HCT116 (cell line): ENCODE measurements at regions not wholly inside any gene's neighbourhood (a gene's known extent, or its start where the extent isn't known, plus 50 kb on each side); places are given as distances from the start of the nearest gene placed in this dataset.

ENCODE experiments used
- ATAC-seq: fragments of 200-7000 bp; cut with Tn5 transposase; 2 replicates; pipeline ENCODE4 v1.9.1; 2020; ENCODE audit warnings: mild to moderate bottlenecking, moderate library complexity
- BruUV-seq: library from RNA; stranded (reverse); fragments of 400-500 nt; replicated peaks from 2 replicates; lab custom pipeline; 2021; lab: Mats Ljungman, UMichigan
- CTCF ChIA-PET: fragments of 300-600 bp; sonication (Branson Sonifier 250); formaldehyde crosslinking; loops from one replicate; lab custom pipeline; 2021; ENCODE audit warnings: antibody characterized with exemption; lab: Charles Lee
- POLR2A ChIA-PET: fragments of 300-600, 350-600 bp; sonication (Branson Sonifier 250); formaldehyde crosslinking; loops from one replicate; lab custom pipeline; 2021; ENCODE audit warnings: antibody characterized with exemption; lab: Charles Lee
- RAD21 ChIA-PET, 2 experiments: fragments of 300-600 bp; sonication (Branson Sonifier 250); formaldehyde crosslinking; loops; one replicate each; lab custom pipeline; 2023; ENCODE audit warnings: low total read pairs in 2 of 2; ENCODE audit not compliant: uncharacterized antibody in 2 of 2, unreplicated experiment in 2 of 2, low non-redundant PET in 1 of 2; lab: Charles Lee
- DNase-seq: peaks from one replicate; pipeline ENCODE4 v3.0.0-alpha.2; 2010; ENCODE audit warnings: low read depth, low spot score
- H2AFZ ChIP-seq: fragments of 200-600 bp; shearing (Covaris generic), sonication (generic); 2 replicates; pipeline ENCODE4 v1.6.1; 2017; ENCODE audit warnings: low read depth, mixed run types, mixed read lengths, antibody characterized with exemption, low read length; ENCODE audit not compliant: poor library complexity, severe bottlenecking
- H3K27ac ChIP-seq: 2 replicates; pipeline ENCODE4 v1.5.1; 2012; ENCODE audit warnings: low read depth, low read length
- H3K27me3 ChIP-seq: fragments of 200-600 bp; sonication (generic); 2 replicates; pipeline ENCODE4 v1.6.1; 2016; ENCODE audit warnings: mixed run types, low read length, mixed read lengths; ENCODE audit not compliant: insufficient read depth
- H3K36me3 ChIP-seq, 2 experiments: fragments of 200-500 bp in 1 of 2; fragments of 200-600 bp in 1 of 2; sonication (Bioruptor generic) in 1 of 2; sonication (generic) in 1 of 2; 2 replicates each; pipeline versions ENCODE4 v1.5.1 to v1.6.1; 2014 to 2016; ENCODE audit warnings: low read length in 2 of 2, inconsistent platforms in 1 of 2, mixed read lengths in 1 of 2, mixed run types in 1 of 2; ENCODE audit not compliant: insufficient read depth in 2 of 2, control insufficient read depth in 1 of 2
- H3K4me1 ChIP-seq, 2 experiments: fragments of 200-600 bp in 1 of 2; sonication (generic) in 1 of 2; 2 replicates each; pipeline versions ENCODE4 v1.5.1 to v1.6.1; 2012 to 2017; ENCODE audit warnings: low read length in 2 of 2, inconsistent platforms in 1 of 2, mild to moderate bottlenecking in 1 of 2, mixed read lengths in 1 of 2, mixed run types in 1 of 2, moderate library complexity in 1 of 2; ENCODE audit not compliant: insufficient read depth in 2 of 2, control insufficient read depth in 1 of 2
- H3K4me2 ChIP-seq: fragments of 200-600 bp; sonication (generic); 2 replicates; pipeline ENCODE4 v1.6.1; 2017; ENCODE audit warnings: mixed run types, low read length, mixed read lengths
- H3K4me3 ChIP-seq, 2 experiments: fragments of 200-600 bp in 1 of 2; sonication (generic) in 1 of 2; replicated peaks in 1 of 2; 2 replicates each; pipeline ENCODE4 v1.5.1; 2011 to 2016; ENCODE audit warnings: low read length in 2 of 2, control low read depth in 1 of 2, low read depth in 1 of 2, mild to moderate bottlenecking in 1 of 2, mixed read lengths in 1 of 2, mixed run types in 1 of 2
- H3K79me2 ChIP-seq: fragments of 200-600 bp; sonication (generic); 2 replicates; pipeline ENCODE4 v1.6.1; 2017; ENCODE audit warnings: mild to moderate bottlenecking, mixed run types, low read length, moderate library complexity, mixed read lengths; ENCODE audit not compliant: insufficient read depth
- H3K9ac ChIP-seq: fragments of 200-600 bp; sonication (generic); 2 replicates; pipeline ENCODE4 v1.6.1; 2016; ENCODE audit warnings: low read length, mixed read lengths
- H3K9me2 ChIP-seq: fragments of 200-600 bp; sonication (generic), shearing (Covaris generic); 2 replicates; pipeline ENCODE4 v1.6.1; 2017; ENCODE audit warnings: mixed run types, mild to moderate bottlenecking, moderate library complexity; ENCODE audit not compliant: insufficient read depth
- H3K9me3 ChIP-seq, 2 experiments: fragments of 200-500 bp in 1 of 2; fragments of 200-600 bp in 1 of 2; sonication (Bioruptor generic) in 1 of 2; sonication (generic) in 1 of 2; 2 replicates each; pipeline ENCODE4 v1.6.1; 2014 to 2017; ENCODE audit warnings: low read length in 2 of 2, mixed read lengths in 2 of 2, inconsistent platforms in 1 of 2, low read depth in 1 of 2, mild to moderate bottlenecking in 1 of 2, mixed run types in 1 of 2, moderate library complexity in 1 of 2; ENCODE audit not compliant: control insufficient read depth in 1 of 2, insufficient read depth in 1 of 2
- H4K20me1 ChIP-seq: fragments of 200-600 bp; sonication (generic), shearing (Covaris generic); 2 replicates; pipeline ENCODE4 v1.6.1; 2017; ENCODE audit warnings: mixed run types, mild to moderate bottlenecking, moderate library complexity; ENCODE audit not compliant: insufficient read depth
- CBX3 ChIP-seq: IDR thresholded peaks from 2 replicates; pipeline ENCODE4 v1.6.1; 2012; ENCODE audit warnings: low read depth
- CEBPB ChIP-seq: IDR thresholded peaks from 2 replicates; pipeline ENCODE4 v1.6.1; 2012; ENCODE audit warnings: low read depth
- ELF1 ChIP-seq: IDR thresholded peaks from 2 replicates; pipeline ENCODE4 v1.6.1; 2012; ENCODE audit warnings: low read depth, borderline replicate concordance
- EZH2phosphoT487 ChIP-seq: fragments of 200-600 bp; IDR thresholded peaks from 2 replicates; pipeline ENCODE4 v1.6.1; 2018; ENCODE audit warnings: antibody characterized with exemption, borderline replicate concordance
- FOSL1 ChIP-seq: IDR thresholded peaks from 2 replicates; pipeline ENCODE4 v1.6.1; 2012; ENCODE audit warnings: low read depth
- RAD21 ChIP-seq: IDR thresholded peaks from 2 replicates; pipeline ENCODE4 v1.6.1; 2012; ENCODE audit warnings: low read depth, mild to moderate bottlenecking
- SIN3A ChIP-seq: IDR thresholded peaks from 2 replicates; pipeline ENCODE4 v1.6.1; 2012; ENCODE audit warnings: low read depth
- SP1 ChIP-seq: IDR thresholded peaks from 2 replicates; pipeline ENCODE4 v1.6.1; 2012; ENCODE audit warnings: low read depth
- SRF ChIP-seq: IDR thresholded peaks from 2 replicates; pipeline ENCODE4 v1.6.1; 2012; ENCODE audit warnings: low read depth
- TCF7L2 ChIP-seq: IDR thresholded peaks from 2 replicates; pipeline ENCODE4 v1.7.0; 2011; ENCODE audit warnings: borderline replicate concordance, inconsistent platforms; ENCODE audit not compliant: insufficient read depth, insufficient read length; ENCODE audit errors: extremely low read depth
- YY1 ChIP-seq: IDR thresholded peaks from 2 replicates; pipeline ENCODE4 v1.6.1; 2011; ENCODE audit warnings: low read length, low read depth, moderate library complexity, mild to moderate bottlenecking; ENCODE audit not compliant: insufficient replicate concordance; ENCODE audit errors: extremely low read depth
- ZFX ChIP-seq: fragments of 450-650 bp; IDR thresholded peaks from 2 replicates; pipeline ENCODE4 v1.6.1; 2017
- intact Hi-C: fragments of 100-400 bp; cut with micrococcal nuclease; formaldehyde crosslinking; loops from 2 replicates; pipeline ENCODE4 v1.10.0; 2022
- TF ChIP-seq, protein P1 (sequence below): IDR thresholded peaks from 2 replicates; pipeline ENCODE4 v1.6.1; 2012
- TF ChIP-seq, protein P2 (sequence below): IDR thresholded peaks from 2 replicates; pipeline ENCODE4 v1.6.1; 2012; ENCODE audit warnings: low read depth
- TF ChIP-seq, protein P3 (sequence below), 3 experiments: fragments of 200-600 bp in 1 of 3; sonication (generic) in 1 of 3; IDR thresholded peaks in 2 of 3; conservative IDR thresholded peaks in 1 of 3; 2 replicates each; pipeline ENCODE4 v1.5.1; 2012 to 2017; ENCODE audit warnings: low read depth in 2 of 3, low read length in 2 of 3, antibody characterized with exemption in 1 of 3, borderline replicate concordance in 1 of 3, control low read depth in 1 of 3, mild to moderate bottlenecking in 1 of 3, mixed read lengths in 1 of 3, mixed run types in 1 of 3, moderate library complexity in 1 of 3; ENCODE audit not compliant: insufficient read depth in 1 of 3
- TF ChIP-seq, protein P4 (sequence below): IDR thresholded peaks from 2 replicates; pipeline ENCODE4 v1.6.1; 2012

DNA sequence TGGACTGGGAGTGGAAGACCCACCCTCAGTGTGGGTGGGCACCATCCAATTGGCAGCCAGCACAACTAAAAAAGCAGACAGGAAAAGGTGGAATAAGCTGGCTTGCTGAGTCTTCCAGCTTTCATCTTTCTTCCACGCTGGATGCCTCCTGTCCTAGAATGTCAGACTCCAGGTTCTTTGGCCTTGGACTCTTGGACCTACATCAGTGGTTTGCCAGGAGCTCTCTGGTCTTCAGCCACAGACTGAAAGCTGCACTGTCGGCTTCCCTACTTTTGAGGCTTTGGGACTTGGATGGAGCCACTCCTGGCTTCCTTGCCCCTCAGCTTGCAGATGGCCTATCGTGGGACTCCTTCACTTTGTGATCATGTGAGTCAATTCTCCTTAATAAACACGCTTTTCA, 59.8 kb downstream of the SOX4 start:
- no TSS peak for BruUV-seq
- RAD21 ChIA-PET, result no interaction called here
- Histone ChIP-seq H3K4me2 (no peak overlapping the region), H4K20me1 (no peaks in the 10 kb centered on the region)
- intact Hi-C loops, result no loop called here
- TF ChIP-seq CBX3, result no peak
- TF ChIP-seq RAD21, result no peak
- TF ChIP-seq SIN3A, result no peak
- TF ChIP-seq SRF, result no peak
- TF ChIP-seq SP1, result no peak
- TF ChIP-seq, all 23 proteins: peak for 0
- no peaks in the 10 kb centered on the region for H3K27me3 ChIP-seq
- H2AFZ ChIP-seq, result no peak overlapping the region
- no peaks in the 10 kb centered on the region for H3K9me2 ChIP-seq
- no peaks in the 10 kb centered on the region for H3K9me3 ChIP-seq
- H3K4me3 ChIP-seq, result no peak overlapping the region
- ChIA-PET CTCF (no interaction called here), POLR2A (no interaction called here)
- no peaks in the 10 kb centered on the region for H3K36me3 ChIP-seq
- H3K9ac ChIP-seq, result no peak overlapping the region
- ATAC-seq, result no peak
- H3K4me1 ChIP-seq, result no peaks in the 10 kb centered on the region
- DNase-seq, result no peak
- no peak overlapping the region for H3K27ac ChIP-seq
- H3K79me2 ChIP-seq, result no peaks in the 10 kb centered on the region

DNA sequence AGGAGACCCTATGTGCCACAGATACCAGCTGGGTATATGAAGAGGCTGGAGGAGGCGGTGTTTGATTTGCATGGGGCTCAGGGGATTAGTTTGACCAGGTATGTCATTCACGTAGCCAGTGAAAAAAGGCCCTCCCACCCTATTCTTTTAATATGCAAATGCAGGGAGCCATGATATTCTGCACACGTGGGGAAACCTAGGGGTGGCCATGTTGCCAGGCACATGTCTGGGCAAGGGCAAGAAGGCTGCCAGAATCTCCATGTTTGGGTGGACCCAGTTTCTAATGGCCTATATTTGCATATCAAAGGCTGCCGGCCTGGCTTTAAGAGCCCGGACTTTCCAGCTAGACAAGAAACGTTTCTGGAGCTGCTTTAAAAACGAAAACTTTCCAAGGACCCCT, 60.4 kb downstream of the SOX4 start:
- no peaks in the 10 kb centered on the region for H3K9me3 ChIP-seq
- intact Hi-C loops, result no loop called here
- no peak for ATAC-seq

More for the DNA sequence above, 60.4 kb downstream of the SOX4 start:
- POLR2A ChIA-PET, result no interaction called here
- TF ChIP-seq, protein P1, sequence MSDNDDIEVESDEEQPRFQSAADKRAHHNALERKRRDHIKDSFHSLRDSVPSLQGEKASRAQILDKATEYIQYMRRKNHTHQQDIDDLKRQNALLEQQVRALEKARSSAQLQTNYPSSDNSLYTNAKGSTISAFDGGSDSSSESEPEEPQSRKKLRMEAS, result no peak
- TF ChIP-seq CEBPB, result no peak
- no peak for TF ChIP-seq ELF1
- TF ChIP-seq RAD21, result no peak
- TF ChIP-seq, protein P2, sequence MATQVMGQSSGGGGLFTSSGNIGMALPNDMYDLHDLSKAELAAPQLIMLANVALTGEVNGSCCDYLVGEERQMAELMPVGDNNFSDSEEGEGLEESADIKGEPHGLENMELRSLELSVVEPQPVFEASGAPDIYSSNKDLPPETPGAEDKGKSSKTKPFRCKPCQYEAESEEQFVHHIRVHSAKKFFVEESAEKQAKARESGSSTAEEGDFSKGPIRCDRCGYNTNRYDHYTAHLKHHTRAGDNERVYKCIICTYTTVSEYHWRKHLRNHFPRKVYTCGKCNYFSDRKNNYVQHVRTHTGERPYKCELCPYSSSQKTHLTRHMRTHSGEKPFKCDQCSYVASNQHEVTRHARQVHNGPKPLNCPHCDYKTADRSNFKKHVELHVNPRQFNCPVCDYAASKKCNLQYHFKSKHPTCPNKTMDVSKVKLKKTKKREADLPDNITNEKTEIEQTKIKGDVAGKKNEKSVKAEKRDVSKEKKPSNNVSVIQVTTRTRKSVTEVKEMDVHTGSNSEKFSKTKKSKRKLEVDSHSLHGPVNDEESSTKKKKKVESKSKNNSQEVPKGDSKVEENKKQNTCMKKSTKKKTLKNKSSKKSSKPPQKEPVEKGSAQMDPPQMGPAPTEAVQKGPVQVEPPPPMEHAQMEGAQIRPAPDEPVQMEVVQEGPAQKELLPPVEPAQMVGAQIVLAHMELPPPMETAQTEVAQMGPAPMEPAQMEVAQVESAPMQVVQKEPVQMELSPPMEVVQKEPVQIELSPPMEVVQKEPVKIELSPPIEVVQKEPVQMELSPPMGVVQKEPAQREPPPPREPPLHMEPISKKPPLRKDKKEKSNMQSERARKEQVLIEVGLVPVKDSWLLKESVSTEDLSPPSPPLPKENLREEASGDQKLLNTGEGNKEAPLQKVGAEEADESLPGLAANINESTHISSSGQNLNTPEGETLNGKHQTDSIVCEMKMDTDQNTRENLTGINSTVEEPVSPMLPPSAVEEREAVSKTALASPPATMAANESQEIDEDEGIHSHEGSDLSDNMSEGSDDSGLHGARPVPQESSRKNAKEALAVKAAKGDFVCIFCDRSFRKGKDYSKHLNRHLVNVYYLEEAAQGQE, result no peak
- TF ChIP-seq, protein P3, sequence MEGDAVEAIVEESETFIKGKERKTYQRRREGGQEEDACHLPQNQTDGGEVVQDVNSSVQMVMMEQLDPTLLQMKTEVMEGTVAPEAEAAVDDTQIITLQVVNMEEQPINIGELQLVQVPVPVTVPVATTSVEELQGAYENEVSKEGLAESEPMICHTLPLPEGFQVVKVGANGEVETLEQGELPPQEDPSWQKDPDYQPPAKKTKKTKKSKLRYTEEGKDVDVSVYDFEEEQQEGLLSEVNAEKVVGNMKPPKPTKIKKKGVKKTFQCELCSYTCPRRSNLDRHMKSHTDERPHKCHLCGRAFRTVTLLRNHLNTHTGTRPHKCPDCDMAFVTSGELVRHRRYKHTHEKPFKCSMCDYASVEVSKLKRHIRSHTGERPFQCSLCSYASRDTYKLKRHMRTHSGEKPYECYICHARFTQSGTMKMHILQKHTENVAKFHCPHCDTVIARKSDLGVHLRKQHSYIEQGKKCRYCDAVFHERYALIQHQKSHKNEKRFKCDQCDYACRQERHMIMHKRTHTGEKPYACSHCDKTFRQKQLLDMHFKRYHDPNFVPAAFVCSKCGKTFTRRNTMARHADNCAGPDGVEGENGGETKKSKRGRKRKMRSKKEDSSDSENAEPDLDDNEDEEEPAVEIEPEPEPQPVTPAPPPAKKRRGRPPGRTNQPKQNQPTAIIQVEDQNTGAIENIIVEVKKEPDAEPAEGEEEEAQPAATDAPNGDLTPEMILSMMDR (IDR thresholded peaks at IDR 0.05 in 2 of 3, conservative IDR thresholded peaks at IDR 0.05 in 1 of 3; ENCODE audit: borderline replicate concordance in 1 of 3, insufficient read depth in 1 of 3, low read depth in 2 of 3, low read length in 2 of 3), result no peak
- TF ChIP-seq, protein P4, sequence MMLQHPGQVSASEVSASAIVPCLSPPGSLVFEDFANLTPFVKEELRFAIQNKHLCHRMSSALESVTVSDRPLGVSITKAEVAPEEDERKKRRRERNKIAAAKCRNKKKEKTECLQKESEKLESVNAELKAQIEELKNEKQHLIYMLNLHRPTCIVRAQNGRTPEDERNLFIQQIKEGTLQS, result no peak
- no peak for TF ChIP-seq EZH2phosphoT487
- no peak for TF ChIP-seq FOSL1
- TF ChIP-seq YY1, result no peak
- TF ChIP-seq ZFX, result no peak
- no peak for TF ChIP-seq TCF7L2
- CTCF ChIA-PET, result no interaction called here
- H3K9ac ChIP-seq, result no peak overlapping the region
- no peaks in the 10 kb centered on the region for H4K20me1 ChIP-seq
- no peak overlapping the region for H3K27ac ChIP-seq
- no TSS peak for BruUV-seq
- H3K79me2 ChIP-seq, result no peaks in the 10 kb centered on the region
- RAD21 ChIA-PET, result no interaction called here
- no peaks in the 10 kb centered on the region for H3K27me3 ChIP-seq
- no peak overlapping the region for H3K4me2 ChIP-seq
- H3K36me3 ChIP-seq, result no peaks in the 10 kb centered on the region
- H3K4me1 ChIP-seq, result no peaks in the 10 kb centered on the region
- DNase-seq, result no peak
- H2AFZ ChIP-seq, result no peak overlapping the region
- H3K9me2 ChIP-seq, result no peaks in the 10 kb centered on the region
- H3K4me3 ChIP-seq, result no peak overlapping the region
